Thyroid gland (tissue), 4 donors: ENCODE measurements at regions not wholly inside any gene's neighbourhood (a gene's known extent, or its start where the extent isn't known, plus 50 kb on each side); places are given as distances from the start of the nearest gene placed in this dataset.

Experiments
- DNase-seq, 2 donors: peaks; one replicate each; pipeline ENCODE4 v3.0.0-alpha.2; 2019
- H3K27ac ChIP-seq, 3 donors: fragments of 200-600 bp; sonication (generic); 1 replicate in 2 of 3; 2 replicates in 1 of 3; pipeline ENCODE4 v1.5.1; 2016 to 2019; ENCODE audit warnings: mild to moderate bottlenecking in 1 of 3, moderate library complexity in 1 of 3
- H3K27me3 ChIP-seq: fragments of 200-600 bp; sonication (generic); one replicate; pipeline ENCODE4 v1.5.1; 2019
- H3K36me3 ChIP-seq, 2 donors: fragments of 200-600 bp; sonication (generic); one replicate each; pipeline ENCODE4 v1.5.1; 2016 to 2019
- H3K4me1 ChIP-seq, 2 donors: fragments of 200-600 bp; sonication (generic); one replicate each; pipeline ENCODE4 v1.5.1; 2017 to 2019
- H3K4me3 ChIP-seq, 3 donors: fragments of 200-600 bp; sonication (generic); replicated peaks in 1 of 3; 1 replicate in 2 of 3; 2 replicates in 1 of 3; pipeline ENCODE4 v1.5.1; 2016; ENCODE audit warnings: mild to moderate bottlenecking in 1 of 3
- H3K9me3 ChIP-seq: fragments of 200-600 bp; sonication (generic); one replicate; pipeline ENCODE4 v1.5.1; 2017
- POLR2A ChIP-seq, 2 donors: fragments of 450-650 bp; IDR thresholded peaks; one replicate each; pipeline ENCODE4 v1.6.1; 2017; ENCODE audit warnings: antibody characterized with exemption in 2 of 2, mild to moderate bottlenecking in 2 of 2, moderate library complexity in 1 of 2
- whole genome bisulfite sequencing, 2 donors: methylation state at CpG; one replicate each; pipeline ENCODE4 v1.1.5; 2017; 5-methylcytosine and 5-hydroxymethylcytosine counted together
- intact Hi-C: fragments of 100-400 bp; cut with DNase I; formaldehyde crosslinking; loops from one replicate; pipeline ENCODE4 v1.15.1; 2023
- TF ChIP-seq, protein P1 (sequence below), 6 experiments: fragments of 200-600 bp in 3 of 6; fragments of 450-650 bp in 3 of 6; sonication (generic) in 3 of 6; IDR thresholded peaks; one replicate each; pipeline ENCODE4 v1.5.1; 2016 to 2019; ENCODE audit warnings: antibody characterized with exemption in 6 of 6, mild to moderate bottlenecking in 2 of 6, inconsistent platforms in 1 of 6, moderate library complexity in 1 of 6

DNA sequence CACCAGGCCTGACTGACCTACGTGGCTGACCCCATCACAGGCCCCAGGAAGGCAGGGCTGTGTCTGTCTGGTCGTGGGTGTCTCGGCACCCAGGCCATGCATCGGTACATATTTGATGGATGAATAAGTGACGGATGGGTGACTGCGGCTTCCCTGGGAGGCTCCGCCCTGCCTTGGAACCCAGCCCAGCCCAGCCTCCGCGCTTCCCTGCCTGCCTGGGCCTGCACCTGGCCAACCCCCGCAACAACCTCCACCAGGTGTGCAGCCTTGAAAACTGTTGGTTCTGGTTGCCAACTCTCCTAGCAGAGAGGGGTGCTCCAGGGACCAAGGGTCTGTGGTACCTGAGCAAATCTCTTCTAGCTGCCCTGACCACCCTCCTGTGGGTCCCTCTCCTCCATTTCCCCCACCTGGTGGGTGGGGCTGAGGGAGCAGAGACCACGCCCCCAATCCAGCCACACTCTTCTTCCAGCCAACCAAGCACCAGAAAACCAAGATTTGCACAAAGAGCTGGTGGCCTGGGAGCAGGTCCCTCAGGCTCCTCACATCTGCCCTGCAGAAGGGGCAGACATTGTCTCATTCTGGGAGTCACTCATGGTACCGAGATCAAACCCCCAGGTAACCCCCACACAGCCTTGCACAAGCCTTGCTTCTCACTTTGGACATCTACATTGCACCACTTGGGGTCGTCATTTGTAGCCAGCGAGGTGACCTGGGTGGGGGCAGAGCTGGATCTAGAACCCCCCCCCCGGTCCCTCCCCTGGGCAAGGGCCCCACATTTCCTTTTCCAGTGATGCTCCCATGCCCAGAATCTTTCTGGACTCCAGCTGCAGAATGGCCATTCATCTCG, 100.6 kb upstream of the IER5L start:
- DNase-seq = peak; percentile 84 to 85
- peaks cover 8 to 9% of the 10 kb centered on the region in 2 donors for H3K4me1 ChIP-seq
- intact Hi-C loops = no loop called here
- no peak overlapping the region for H3K27ac ChIP-seq
- 51 to 57% methylated on average over 12 to 15 of the region's 16 CpGs for WGBS, 2 donors
- no peaks in the 10 kb centered on the region for H3K27me3 ChIP-seq
- no peaks in the 10 kb centered on the region for H3K36me3 ChIP-seq
- no peak overlapping the region for H3K4me3 ChIP-seq
- TF ChIP-seq, protein P1, sequence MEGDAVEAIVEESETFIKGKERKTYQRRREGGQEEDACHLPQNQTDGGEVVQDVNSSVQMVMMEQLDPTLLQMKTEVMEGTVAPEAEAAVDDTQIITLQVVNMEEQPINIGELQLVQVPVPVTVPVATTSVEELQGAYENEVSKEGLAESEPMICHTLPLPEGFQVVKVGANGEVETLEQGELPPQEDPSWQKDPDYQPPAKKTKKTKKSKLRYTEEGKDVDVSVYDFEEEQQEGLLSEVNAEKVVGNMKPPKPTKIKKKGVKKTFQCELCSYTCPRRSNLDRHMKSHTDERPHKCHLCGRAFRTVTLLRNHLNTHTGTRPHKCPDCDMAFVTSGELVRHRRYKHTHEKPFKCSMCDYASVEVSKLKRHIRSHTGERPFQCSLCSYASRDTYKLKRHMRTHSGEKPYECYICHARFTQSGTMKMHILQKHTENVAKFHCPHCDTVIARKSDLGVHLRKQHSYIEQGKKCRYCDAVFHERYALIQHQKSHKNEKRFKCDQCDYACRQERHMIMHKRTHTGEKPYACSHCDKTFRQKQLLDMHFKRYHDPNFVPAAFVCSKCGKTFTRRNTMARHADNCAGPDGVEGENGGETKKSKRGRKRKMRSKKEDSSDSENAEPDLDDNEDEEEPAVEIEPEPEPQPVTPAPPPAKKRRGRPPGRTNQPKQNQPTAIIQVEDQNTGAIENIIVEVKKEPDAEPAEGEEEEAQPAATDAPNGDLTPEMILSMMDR (IDR thresholded peaks at IDR 0.05) = no peak
- TF ChIP-seq POLR2A (IDR thresholded peaks at IDR 0.05) = no peak
- H3K9me3 ChIP-seq = no peaks in the 10 kb centered on the region

DNA sequence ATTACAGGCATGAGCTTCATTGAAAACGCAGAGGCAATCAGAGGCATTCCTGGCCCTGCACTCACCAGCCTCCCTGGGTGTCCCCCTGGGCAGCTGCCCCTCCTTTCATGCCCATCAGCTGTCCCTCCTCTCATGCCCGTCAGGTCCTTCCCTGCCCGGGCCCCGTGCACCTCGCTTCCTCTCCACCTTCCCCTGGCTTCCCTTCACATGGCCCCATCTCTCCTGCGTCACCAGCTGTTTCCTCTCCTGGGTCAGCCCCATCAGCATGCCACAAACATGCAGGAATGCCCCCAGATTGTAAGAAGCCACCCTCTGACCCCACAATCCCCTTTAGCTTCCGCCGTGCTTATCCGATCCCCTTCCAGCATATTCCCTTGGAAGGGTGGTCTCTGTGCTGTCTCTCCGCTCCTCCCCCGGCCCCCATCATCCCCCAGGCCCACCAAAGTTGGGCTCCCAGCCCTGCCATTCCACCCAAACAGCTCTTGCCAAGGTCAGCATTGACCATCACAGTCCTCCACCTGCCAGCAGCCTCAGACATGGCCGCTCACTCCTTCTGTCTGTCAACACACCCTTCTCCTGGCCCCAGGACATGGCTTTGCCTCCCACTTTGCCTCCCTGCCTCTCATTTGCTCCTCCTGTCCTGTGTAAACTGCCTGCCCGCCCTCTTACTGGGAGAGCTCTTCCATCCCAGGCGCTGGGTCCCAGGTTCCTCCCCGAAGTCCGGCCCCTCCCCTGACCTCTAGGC, 98.6 kb upstream of the IER5L start:
- Histone ChIP-seq H3K9me3 (no peaks in the 10 kb centered on the region), H3K4me3 (no peak overlapping the region), H3K36me3 (no peaks in the 10 kb centered on the region), H3K27me3 (no peaks in the 10 kb centered on the region), H3K4me1 (peaks cover 0 to 9% of the 10 kb centered on the region in 2 donors), H3K27ac (no peak overlapping the region)
- WGBS, 2 donors = 85 to 89% methylated on average over 16 of the region's 16 CpGs
- intact Hi-C loops = no loop called here
- no peak for DNase-seq
- TF ChIP-seq, protein P1 (IDR thresholded peaks at IDR 0.05) = no peak
- no peak for TF ChIP-seq POLR2A (IDR thresholded peaks at IDR 0.05)

DNA sequence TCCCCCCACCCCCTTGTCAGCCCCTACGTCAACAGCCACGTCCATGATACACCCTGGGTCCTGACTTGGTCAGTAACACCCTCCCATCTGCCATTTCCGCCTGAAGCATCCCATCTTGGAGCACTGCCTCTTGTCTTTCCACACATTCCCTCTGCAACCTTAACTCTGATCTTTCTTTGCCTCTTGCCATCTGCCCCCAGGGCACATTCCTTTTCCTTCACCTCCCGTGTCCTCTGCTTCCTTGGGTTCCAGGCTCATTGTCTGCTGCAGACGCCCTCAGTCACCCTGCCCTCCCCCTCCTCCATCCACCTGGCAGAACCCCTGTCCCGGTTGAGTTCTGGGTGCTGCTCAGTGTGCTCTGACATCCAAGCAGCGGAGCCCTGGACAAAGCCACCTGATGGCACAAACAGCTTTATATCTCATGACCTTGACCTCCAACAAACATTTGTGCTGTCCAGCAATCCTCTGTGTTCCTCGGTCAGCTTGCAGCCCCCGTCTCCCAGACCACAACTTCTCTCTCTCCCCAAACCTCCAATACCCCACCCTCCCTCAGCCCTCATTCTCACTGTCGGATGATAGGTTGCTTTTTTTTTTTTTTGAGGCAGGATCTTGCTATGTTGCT, 97.7 kb upstream of the IER5L start:
- H3K27me3 ChIP-seq = no peaks in the 10 kb centered on the region
- H3K36me3 ChIP-seq = no peaks in the 10 kb centered on the region
- H3K4me1 ChIP-seq = peaks cover 0 to 9% of the 10 kb centered on the region in 2 donors
- intact Hi-C loops = no loop called here
- no peak overlapping the region for H3K27ac ChIP-seq
- H3K9me3 ChIP-seq = no peaks in the 10 kb centered on the region
- no peak overlapping the region for H3K4me3 ChIP-seq
- TF ChIP-seq, protein P1 (IDR thresholded peaks at IDR 0.05) = no peak
- TF ChIP-seq POLR2A (IDR thresholded peaks at IDR 0.05) = no peak
- DNase-seq = no peak
- WGBS, 2 donors = 76 to 87% methylated on average over 10 of the region's 10 CpGs

DNA sequence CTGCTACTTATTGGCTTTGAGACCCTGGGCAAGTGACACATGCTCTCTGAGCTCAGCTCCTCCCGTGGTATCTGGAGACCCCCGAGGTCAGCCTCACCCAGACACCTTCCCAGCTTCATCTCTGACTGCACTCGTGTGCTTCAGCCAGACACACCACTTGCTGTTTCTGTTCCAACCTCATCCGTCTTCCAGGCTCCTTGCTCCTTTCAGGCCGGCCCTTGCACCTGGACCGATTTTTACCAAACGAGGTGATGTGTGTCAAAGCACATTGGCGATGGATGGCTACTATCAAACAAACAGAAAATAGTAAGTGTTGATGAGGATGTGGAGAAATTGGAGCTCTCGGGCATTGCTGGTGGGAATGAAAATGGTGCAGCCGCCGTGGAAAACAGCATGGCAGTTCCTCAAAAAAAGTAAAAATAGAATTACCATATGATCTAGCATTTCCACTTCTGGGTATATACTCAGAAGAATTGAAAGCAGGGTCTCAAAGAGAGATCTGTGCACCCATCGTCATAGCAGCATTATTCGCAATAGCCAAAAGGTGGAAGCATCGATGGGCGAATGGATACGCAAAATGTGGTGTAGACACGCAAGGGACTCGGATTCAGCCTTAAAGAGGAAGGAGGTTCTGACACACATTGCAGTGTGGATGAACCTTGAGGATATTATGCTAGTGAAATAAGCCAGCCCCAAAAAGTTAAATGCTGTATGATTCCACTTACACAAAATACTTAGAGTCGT, 96.1 kb upstream of the IER5L start:
- Histone ChIP-seq H3K4me3 (no peak overlapping the region), H3K36me3 (no peaks in the 10 kb centered on the region), H3K27me3 (no peaks in the 10 kb centered on the region), H3K4me1 (peaks cover 0 to 9% of the 10 kb centered on the region in 2 donors), H3K9me3 (no peaks in the 10 kb centered on the region), H3K27ac (no peak overlapping the region)
- 90 to 91% methylated on average over 19 of the region's 19 CpGs for WGBS, 2 donors
- DNase-seq = no peak
- no peak for TF ChIP-seq POLR2A (IDR thresholded peaks at IDR 0.05)
- TF ChIP-seq, protein P1 (IDR thresholded peaks at IDR 0.05) = no peak
- intact Hi-C loops = no loop called here
